ENCODE measurements at regions not wholly inside any gene's neighbourhood (a gene's known extent, or its start where the extent isn't known, plus 50 kb on each side); places are given as distances from the start of the nearest gene placed in this dataset.

GRCh38 chr3:6577584-6577983 lies 283.3 kb upstream of the GRM7 start:
- TF ChIP-seq EP300 (IDR thresholded peaks at IDR 0.05) (no peak), CTCF (IDR thresholded peaks at IDR 0.05) (no peak)
